ENCODE measurements at regions not wholly inside any gene's neighbourhood (a gene's known extent, or its start where the extent isn't known, plus 50 kb on each side); places are given as distances from the start of the nearest gene placed in this dataset.

DNA sequence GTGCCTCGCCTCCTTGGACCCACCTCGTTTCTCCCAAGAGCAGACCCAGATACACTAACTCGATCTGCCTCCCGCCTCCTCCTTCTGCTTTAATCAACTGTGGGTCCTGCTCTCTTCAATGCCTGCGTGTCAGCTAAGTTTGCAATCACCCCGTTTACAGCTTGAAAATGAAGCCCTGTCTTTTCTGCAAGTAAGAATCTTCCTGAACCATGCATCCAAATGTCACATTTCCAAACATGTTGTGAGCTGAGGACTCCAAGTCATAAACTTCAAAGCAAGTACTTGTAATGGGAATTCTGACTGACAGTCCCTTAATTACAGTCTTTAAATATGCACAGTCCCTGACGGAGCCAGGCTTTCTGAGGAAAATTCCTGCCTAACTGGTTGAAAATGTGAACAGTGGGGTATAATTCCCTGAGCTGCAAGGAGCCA lies 154.9 kb upstream of the UQCRFS1 start:
- peaks cover 0 to 23% (median 0%) of the 10 kb centered on the region in 3 experiments for H3K27me3 ChIP-seq (ENCODE audit: control insufficient read depth in 3 of 3, insufficient read depth in 3 of 3, low read depth in 1 of 3, low read length in 3 of 3)
- H3K79me1 ChIP-seq (ENCODE audit: low read depth, low read length) = no peaks in the 10 kb centered on the region
- H3K36me3 ChIP-seq (replicated peaks in 1 of 2; ENCODE audit: control insufficient read depth in 2 of 2, insufficient read depth in 2 of 2, low read length in 2 of 2) = no peaks in the 10 kb centered on the region
- no peak for DNase-seq (ENCODE audit: low spot score)
- no peak overlapping the region for H2AK5ac ChIP-seq (ENCODE audit: low read depth, low read length)
- H4K91ac ChIP-seq (ENCODE audit: low read depth, low read length, poor library complexity) = no peak overlapping the region
- no peak overlapping the region for H2AFZ ChIP-seq (ENCODE audit: low read length)
- H3K4me1 ChIP-seq (ENCODE audit: control insufficient read depth in 2 of 2, insufficient read depth in 1 of 2, low read depth in 1 of 2, low read length in 2 of 2) = peaks cover 0 to 6% of the 10 kb centered on the region in 2 donors
- no peak overlapping the region for H3K14ac ChIP-seq (ENCODE audit: low read length)
- no peak overlapping the region for H3K4me2 ChIP-seq (ENCODE audit: insufficient read depth, low read length, poor library complexity, severe bottlenecking)
- no peak overlapping the region for H3K23ac ChIP-seq (ENCODE audit: low read depth, low read length, poor library complexity)
- H3K9ac ChIP-seq (ENCODE audit: low read depth, low read length, poor library complexity) = no peak overlapping the region
- H2BK120ac ChIP-seq (ENCODE audit: low read depth, low read length) = no peak overlapping the region
- no peak overlapping the region for H3K4ac ChIP-seq (ENCODE audit: low read length)
- no peak overlapping the region for H2BK5ac ChIP-seq (ENCODE audit: low read length)
- no peak overlapping the region for H4K8ac ChIP-seq (ENCODE audit: low read depth, low read length)
- H3K9me3 ChIP-seq (replicated peaks in 1 of 2; ENCODE audit: control insufficient read depth in 2 of 2, insufficient read depth in 1 of 2, low read depth in 1 of 2, low read length in 2 of 2) = no peaks in the 10 kb centered on the region
- WGBS, 2 donors (ENCODE audit: extremely low coverage in 2 of 2, insufficient read length in 2 of 2, insufficient replicate concordance in 1 of 2) = no CpG with 5 or more reads among the region's 7 CpGs
- no peak overlapping the region for H3K18ac ChIP-seq (ENCODE audit: low read length)
- H2BK15ac ChIP-seq (ENCODE audit: low read length) = no peak overlapping the region
- H3K27ac ChIP-seq (replicated peaks; ENCODE audit: low read length) = no peak overlapping the region
- H2BK12ac ChIP-seq (ENCODE audit: low read length) = no peak overlapping the region
- H3K4me3 ChIP-seq (ENCODE audit: low read length in 2 of 2) = no peak overlapping the region

GRCh38 chr19:29370276-29370675 lies 155.5 kb upstream of the VSTM2B start:
- Histone ChIP-seq H2BK5ac (ENCODE audit: low read length) (no peak overlapping the region), H3K14ac (ENCODE audit: low read length) (no peak overlapping the region), H3K4me1 (ENCODE audit: control insufficient read depth in 2 of 2, insufficient read depth in 1 of 2, low read depth in 1 of 2, low read length in 2 of 2) (peaks cover 0 to 2% of the 10 kb centered on the region in 2 donors), H3K4me3 (ENCODE audit: low read length in 2 of 2) (no peak overlapping the region), H2BK120ac (ENCODE audit: low read depth, low read length) (no peak overlapping the region), H4K91ac (ENCODE audit: low read depth, low read length, poor library complexity) (no peak overlapping the region), H2BK15ac (ENCODE audit: low read length) (no peak overlapping the region), H3K23ac (ENCODE audit: low read depth, low read length, poor library complexity) (no peak overlapping the region), H3K36me3 (replicated peaks in 1 of 2; ENCODE audit: control insufficient read depth in 2 of 2, insufficient read depth in 2 of 2, low read length in 2 of 2) (no peaks in the 10 kb centered on the region), H3K79me1 (ENCODE audit: low read depth, low read length) (no peaks in the 10 kb centered on the region), H3K18ac (ENCODE audit: low read length) (no peak overlapping the region), H3K4me2 (ENCODE audit: insufficient read depth, low read length, poor library complexity, severe bottlenecking) (no peak overlapping the region), H2BK12ac (ENCODE audit: low read length) (no peak overlapping the region), H3K27me3 (ENCODE audit: control insufficient read depth in 3 of 3, insufficient read depth in 3 of 3, low read depth in 1 of 3, low read length in 3 of 3) (peaks cover 0 to 23% (median 0%) of the 10 kb centered on the region in 3 experiments), H2AK5ac (ENCODE audit: low read depth, low read length) (no peak overlapping the region), H4K8ac (ENCODE audit: low read depth, low read length) (no peak overlapping the region), H3K9me3 (replicated peaks in 1 of 2; ENCODE audit: control insufficient read depth in 2 of 2, insufficient read depth in 1 of 2, low read depth in 1 of 2, low read length in 2 of 2) (no peaks in the 10 kb centered on the region), H3K4ac (ENCODE audit: low read length) (no peak overlapping the region), H3K9ac (ENCODE audit: low read depth, low read length, poor library complexity) (no peak overlapping the region), H2AFZ (ENCODE audit: low read length) (no peak overlapping the region), H3K27ac (replicated peaks; ENCODE audit: low read length) (no peak overlapping the region)
- DNase-seq (ENCODE audit: low spot score) = no peak
- WGBS, 2 donors (ENCODE audit: extremely low coverage in 2 of 2, insufficient read length in 2 of 2, insufficient replicate concordance in 1 of 2) = no CpG with 5 or more reads among the region's 9 CpGs

DNA sequence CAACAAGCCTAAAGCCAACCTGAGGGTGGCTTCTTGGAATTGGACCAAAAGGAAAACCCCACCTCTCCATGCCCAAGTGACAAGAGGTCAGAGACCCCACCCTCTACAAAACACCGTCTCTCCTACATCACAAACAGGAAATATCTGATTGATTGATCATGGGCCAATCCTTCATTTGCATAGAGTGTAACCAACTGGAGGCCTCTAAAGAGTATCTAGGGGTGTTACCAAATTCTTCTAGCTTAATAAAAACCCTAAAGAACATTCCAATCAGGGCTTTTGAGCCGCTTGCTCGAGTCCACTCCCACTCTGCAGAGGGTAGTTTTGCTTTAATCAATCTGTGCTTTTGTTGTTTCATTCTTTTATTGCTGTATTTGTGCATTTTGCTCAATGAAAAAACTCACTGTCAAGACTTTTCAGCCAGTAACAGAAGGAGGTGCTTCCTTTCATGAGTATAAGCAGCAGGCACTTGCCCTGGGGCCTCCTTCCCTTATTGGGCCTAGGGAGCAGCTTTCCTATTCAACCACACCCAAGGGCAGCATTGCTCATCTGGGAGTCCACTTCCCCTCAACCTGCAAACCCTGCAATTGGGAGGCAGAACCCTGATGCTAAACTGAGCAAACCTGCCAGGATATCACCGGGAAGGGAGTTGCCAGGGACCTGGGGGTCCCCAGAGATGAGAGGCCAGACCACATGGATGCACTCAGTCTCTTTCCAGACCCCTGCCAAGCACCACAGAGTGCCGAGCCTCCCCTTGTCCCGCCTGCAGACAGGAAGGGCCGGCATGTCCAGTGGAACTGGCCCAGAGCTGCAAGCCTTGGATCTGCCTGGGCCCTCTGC lies 154.3 kb upstream of the VSTM2B start:
- H3K36me3 ChIP-seq (replicated peaks in 1 of 2; ENCODE audit: control insufficient read depth in 2 of 2, insufficient read depth in 2 of 2, low read length in 2 of 2) = no peaks in the 10 kb centered on the region
- no CpG with 5 or more reads among the region's 7 CpGs for WGBS, 2 donors (ENCODE audit: extremely low coverage in 2 of 2, insufficient read length in 2 of 2, insufficient replicate concordance in 1 of 2)

DNA sequence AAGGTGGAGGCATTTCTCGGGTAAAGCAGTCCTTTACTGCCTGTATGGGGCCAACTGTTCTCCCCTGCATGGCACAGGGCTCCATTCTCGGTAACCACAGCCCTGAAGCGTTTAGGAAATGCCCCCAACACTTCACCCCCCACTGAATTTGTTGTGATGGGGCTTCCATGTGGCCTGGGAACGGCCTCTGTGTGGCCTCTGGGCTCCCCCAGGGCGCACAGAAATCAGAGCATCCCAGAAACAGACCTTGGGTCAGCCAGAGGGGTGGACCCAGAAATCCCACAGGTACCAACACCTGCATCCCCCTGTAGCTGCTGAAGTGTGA lies 153.7 kb upstream of the VSTM2B start:
- Histone ChIP-seq H3K4me3 (ENCODE audit: low read length in 2 of 2) (no peak overlapping the region), H3K23ac (ENCODE audit: low read depth, low read length, poor library complexity) (no peak overlapping the region), H3K4me2 (ENCODE audit: insufficient read depth, low read length, poor library complexity, severe bottlenecking) (no peak overlapping the region), H3K4me1 (ENCODE audit: control insufficient read depth in 2 of 2, insufficient read depth in 1 of 2, low read depth in 1 of 2, low read length in 2 of 2) (peaks cover 0 to 4% of the 10 kb centered on the region in 2 donors), H3K14ac (ENCODE audit: low read length) (no peak overlapping the region), H2BK5ac (ENCODE audit: low read length) (no peak overlapping the region), H3K9ac (ENCODE audit: low read depth, low read length, poor library complexity) (no peak overlapping the region), H2BK12ac (ENCODE audit: low read length) (no peak overlapping the region), H3K4ac (ENCODE audit: low read length) (no peak overlapping the region), H4K91ac (ENCODE audit: low read depth, low read length, poor library complexity) (no peak overlapping the region), H3K36me3 (replicated peaks in 1 of 2; ENCODE audit: control insufficient read depth in 2 of 2, insufficient read depth in 2 of 2, low read length in 2 of 2) (no peaks in the 10 kb centered on the region), H3K79me1 (ENCODE audit: low read depth, low read length) (no peaks in the 10 kb centered on the region), H3K18ac (ENCODE audit: low read length) (peak overlapping the region; percentile 53), H4K8ac (ENCODE audit: low read depth, low read length) (no peak overlapping the region), H3K9me3 (replicated peaks in 1 of 2; ENCODE audit: control insufficient read depth in 2 of 2, insufficient read depth in 1 of 2, low read depth in 1 of 2, low read length in 2 of 2) (no peaks in the 10 kb centered on the region), H2BK15ac (ENCODE audit: low read length) (no peak overlapping the region), H2AK5ac (ENCODE audit: low read depth, low read length) (peak overlapping the region; percentile 50), H2BK120ac (ENCODE audit: low read depth, low read length) (no peak overlapping the region), H3K27ac (replicated peaks; ENCODE audit: low read length) (no peak overlapping the region), H3K27me3 (ENCODE audit: control insufficient read depth in 3 of 3, insufficient read depth in 3 of 3, low read depth in 1 of 3, low read length in 3 of 3) (peaks cover 0 to 18% (median 0%) of the 10 kb centered on the region in 3 experiments), H2AFZ (ENCODE audit: low read length) (no peak overlapping the region)
- no peak for DNase-seq (ENCODE audit: low spot score)
- WGBS, 2 donors (ENCODE audit: extremely low coverage in 2 of 2, insufficient read length in 2 of 2, insufficient replicate concordance in 1 of 2) = no CpG with 5 or more reads among the region's 5 CpGs

More for the DNA sequence above, 154.3 kb upstream of the VSTM2B start:
- Histone ChIP-seq H2BK12ac (ENCODE audit: low read length) (no peak overlapping the region), H3K4me1 (ENCODE audit: control insufficient read depth in 2 of 2, insufficient read depth in 1 of 2, low read depth in 1 of 2, low read length in 2 of 2) (peaks cover 0 to 2% of the 10 kb centered on the region in 2 donors), H3K27me3 (ENCODE audit: control insufficient read depth in 3 of 3, insufficient read depth in 3 of 3, low read depth in 1 of 3, low read length in 3 of 3) (peaks cover 0 to 19% (median 0%) of the 10 kb centered on the region in 3 experiments), H2AFZ (ENCODE audit: low read length) (no peak overlapping the region), H3K9me3 (replicated peaks in 1 of 2; ENCODE audit: control insufficient read depth in 2 of 2, insufficient read depth in 1 of 2, low read depth in 1 of 2, low read length in 2 of 2) (no peaks in the 10 kb centered on the region), H2AK5ac (ENCODE audit: low read depth, low read length) (peak overlapping the region; percentile 50), H3K9ac (ENCODE audit: low read depth, low read length, poor library complexity) (no peak overlapping the region), H3K4ac (ENCODE audit: low read length) (no peak overlapping the region), H3K18ac (ENCODE audit: low read length) (peak overlapping the region; percentile 53), H3K27ac (replicated peaks; ENCODE audit: low read length) (no peak overlapping the region), H3K79me1 (ENCODE audit: low read depth, low read length) (no peaks in the 10 kb centered on the region), H4K91ac (ENCODE audit: low read depth, low read length, poor library complexity) (no peak overlapping the region), H4K8ac (ENCODE audit: low read depth, low read length) (no peak overlapping the region), H3K4me2 (ENCODE audit: insufficient read depth, low read length, poor library complexity, severe bottlenecking) (no peak overlapping the region), H2BK120ac (ENCODE audit: low read depth, low read length) (no peak overlapping the region), H3K23ac (ENCODE audit: low read depth, low read length, poor library complexity) (no peak overlapping the region), H2BK15ac (ENCODE audit: low read length) (no peak overlapping the region), H2BK5ac (ENCODE audit: low read length) (no peak overlapping the region), H3K4me3 (ENCODE audit: low read length in 2 of 2) (no peak overlapping the region), H3K14ac (ENCODE audit: low read length) (no peak overlapping the region)
- DNase-seq (ENCODE audit: low spot score) = no peak

Measured in neuronal stem cell (in vitro differentiated cells).